WTC11 (cell line): ENCODE measurements at regions not wholly inside any gene's neighbourhood (a gene's known extent, or its start where the extent isn't known, plus 50 kb on each side); places are given as distances from the start of the nearest gene placed in this dataset.

Experiments
- ATAC-seq: fragments of 200-7000 bp; cut with Tn5 transposase; 2 replicates; pipeline ENCODE4 v1.10.0; 2021; ENCODE audit warnings: mild to moderate bottlenecking, moderate library complexity
- CTCF ChIA-PET: fragments of 300-600 bp; sonication (Branson Sonifier 250); formaldehyde crosslinking; loops from one replicate; lab custom pipeline; 2021; ENCODE audit warnings: antibody characterized with exemption; lab: Charles Lee
- POLR2A ChIA-PET: fragments of 350-600 bp; sonication (Branson Sonifier 250); formaldehyde crosslinking; loops from one replicate; lab custom pipeline; 2021; ENCODE audit warnings: antibody characterized with exemption; lab: Charles Lee
- DNase-seq: peaks from one replicate; pipeline ENCODE4 v3.0.0; 2021; ENCODE audit warnings: low spot score
- H3K27ac Mint-ChIP-seq: 2 replicates; pipeline ENCODE4 v1.8.0; 2021; ENCODE audit warnings: mixed read lengths
- H3K27me3 Mint-ChIP-seq: 2 replicates; pipeline ENCODE4 v1.8.0; 2021; ENCODE audit warnings: low read depth, mild to moderate bottlenecking, moderate library complexity, mixed read lengths
- H3K36me3 Mint-ChIP-seq: 2 replicates; pipeline ENCODE4 v1.8.0; 2021; ENCODE audit warnings: mixed read lengths
- H3K4me1 Mint-ChIP-seq: 2 replicates; pipeline ENCODE4 v1.8.0; 2022; ENCODE audit warnings: mixed read lengths
- H3K4me3 Mint-ChIP-seq: 2 replicates; pipeline ENCODE4 v1.8.0; 2021; ENCODE audit warnings: mild to moderate bottlenecking, moderate library complexity, mixed read lengths
- H3K9me3 Mint-ChIP-seq: 2 replicates; pipeline ENCODE4 v1.8.0; 2021; ENCODE audit warnings: mixed read lengths
- ARID4B ChIP-seq: sonication (generic); formaldehyde crosslinking; IDR thresholded peaks from 2 replicates; pipeline ENCODE4 v1.8.0; 2023; ENCODE audit warnings: missing genetic modification reagents, mild to moderate bottlenecking, borderline replicate concordance
- ATF2 ChIP-seq: sonication (generic); formaldehyde crosslinking; IDR thresholded peaks from 2 replicates; pipeline ENCODE4 v1.8.1; 2022; ENCODE audit warnings: low read depth, missing genetic modification reagents, borderline replicate concordance
- CREM ChIP-seq: sonication (generic); formaldehyde crosslinking; IDR thresholded peaks from 2 replicates; pipeline ENCODE4 v1.8.1; 2022; ENCODE audit warnings: mild to moderate bottlenecking, missing genetic modification reagents, moderate library complexity
- E2F4 ChIP-seq: sonication (generic); formaldehyde crosslinking; IDR thresholded peaks from 2 replicates; pipeline ENCODE4 v1.8.1; 2022; ENCODE audit warnings: low read depth, mild to moderate bottlenecking, moderate library complexity, missing genetic modification reagents, borderline replicate concordance
- ETV6 ChIP-seq: sonication (generic); formaldehyde crosslinking; IDR thresholded peaks from 2 replicates; pipeline ENCODE4 v1.8.1; 2022; ENCODE audit warnings: mild to moderate bottlenecking, missing genetic modification reagents
- FOXP4 ChIP-seq: sonication (generic); formaldehyde crosslinking; IDR thresholded peaks from 2 replicates; pipeline ENCODE4 v1.8.0; 2022; ENCODE audit warnings: mild to moderate bottlenecking, missing genetic modification reagents
- IRF2 ChIP-seq: sonication (generic); formaldehyde crosslinking; IDR thresholded peaks from 2 replicates; pipeline ENCODE4 v1.8.0; 2022; ENCODE audit warnings: low read depth, missing genetic modification reagents, borderline replicate concordance
- MLX ChIP-seq: sonication (generic); formaldehyde crosslinking; IDR thresholded peaks from 2 replicates; pipeline ENCODE4 v1.8.1; 2023; ENCODE audit warnings: mild to moderate bottlenecking, missing genetic modification reagents, moderate library complexity
- NFATC4 ChIP-seq: fragments of 250-450 bp; sonication (Bioruptor Pico); IDR thresholded peaks from 2 replicates; pipeline ENCODE4 v1.9.0; 2021; ENCODE audit warnings: mild to moderate bottlenecking
- NFE2L1 ChIP-seq: sonication (generic); formaldehyde crosslinking; IDR thresholded peaks from 2 replicates; pipeline ENCODE4 v1.8.1; 2023; ENCODE audit warnings: missing genetic modification reagents
- PREB ChIP-seq: sonication (generic); formaldehyde crosslinking; IDR thresholded peaks from 2 replicates; pipeline ENCODE4 v1.8.1; 2022; ENCODE audit warnings: mild to moderate bottlenecking, missing genetic modification reagents, moderate library complexity, borderline replicate concordance
- RELA ChIP-seq: sonication (generic); formaldehyde crosslinking; IDR thresholded peaks from 2 replicates; pipeline ENCODE4 v1.8.1; 2022; ENCODE audit warnings: missing genetic modification reagents, mild to moderate bottlenecking, borderline replicate concordance
- TEAD1 ChIP-seq: sonication (generic); formaldehyde crosslinking; IDR thresholded peaks from 2 replicates; pipeline ENCODE4 v1.8.0; 2022; ENCODE audit warnings: mild to moderate bottlenecking, missing genetic modification reagents
- USF1 ChIP-seq: sonication (generic); formaldehyde crosslinking; IDR thresholded peaks from 2 replicates; pipeline ENCODE4 v1.8.0; 2022; ENCODE audit warnings: mild to moderate bottlenecking, missing genetic modification reagents
- ZNF219 ChIP-seq: sonication (generic); formaldehyde crosslinking; IDR thresholded peaks from 2 replicates; pipeline ENCODE4 v1.8.0; 2023; ENCODE audit warnings: missing genetic modification reagents, mild to moderate bottlenecking, borderline replicate concordance
- ZNF281 ChIP-seq: sonication (generic); formaldehyde crosslinking; IDR thresholded peaks from 2 replicates; pipeline ENCODE4 v1.8.0; 2023; ENCODE audit warnings: mild to moderate bottlenecking, missing genetic modification reagents

GRCh38 chr2:8592736-8593135 lies 89.1 kb upstream of the ID2 start (continued):
- no peak for TF ChIP-seq ARID4B (CRISPR knock-in tag)
- TF ChIP-seq MLX = no peak
- TF ChIP-seq FOXP4 (CRISPR knock-in tag) = no peak
- TF ChIP-seq NFE2L1 (CRISPR knock-in tag) = no peak
- no peak for TF ChIP-seq IRF2
- no peak for TF ChIP-seq RELA (CRISPR knock-in tag)

- no peak for ATAC-seq
- POLR2A ChIA-PET = no interaction called here
- Mint-ChIP-seq H3K27ac (no peak overlapping the region), H3K27me3 (no peaks in the 10 kb centered on the region), H3K4me1 (0 out of 2 replicates have a peak, but pooled peaks cover 3% of the 10 kb centered on the region), H3K4me3 (no peak overlapping the region), H3K36me3 (no peaks in the 10 kb centered on the region), H3K9me3 (no peaks in the 10 kb centered on the region)
- TF ChIP-seq E2F4 (CRISPR knock-in tag) = no peak
- TF ChIP-seq IRF2 = no peak
- no peak for TF ChIP-seq ZNF219 (CRISPR knock-in tag)
- TF ChIP-seq NFATC4 (CRISPR knock-in tag) = no peak
- TF ChIP-seq ATF2 (CRISPR knock-in tag) = no peak
- TF ChIP-seq CREM (CRISPR knock-in tag) = no peak
- no peak for TF ChIP-seq NFE2L1 (CRISPR knock-in tag)
- no peak for TF ChIP-seq TEAD1 (CRISPR knock-in tag)
- TF ChIP-seq USF1 (CRISPR knock-in tag) = no peak
- no peak for TF ChIP-seq ZNF281
- TF ChIP-seq ETV6 = no peak
- no peak for TF ChIP-seq PREB (CRISPR knock-in tag)
- CTCF ChIA-PET = interaction anchor here (0.8 kb wide), 1 partner anchor 100 kb away, joined by 3 read pairs; no protein-coding TSS in a partner anchor
- DNase-seq = no peak
Observed at GRCh38 chr2:8593243-8593642, 88.6 kb upstream of the ID2 start.
